ENCODE measurements at regions not wholly inside any gene's neighbourhood (a gene's known extent, or its start where the extent isn't known, plus 50 kb on each side); places are given as distances from the start of the nearest gene placed in this dataset.

GRCh38 chr18:44514766-44515165 is 165.9 kb upstream of the SETBP1 start:
- Histone ChIP-seq H3K27ac (ENCODE audit: low read depth, low read length, poor library complexity, severe bottlenecking) (no peak overlapping the region), H3K36me3 (ENCODE audit: insufficient read depth, low read length, poor library complexity, severe bottlenecking) (no peaks in the 10 kb centered on the region), H3K27me3 (replicated peaks; ENCODE audit: insufficient read depth, low read depth, low read length, poor library complexity) (no peaks in the 10 kb centered on the region), H3K4me3 (ENCODE audit: low read depth, low read length, poor library complexity, severe bottlenecking) (no peak overlapping the region), H3K4me1 (ENCODE audit: insufficient read depth, low read length, poor library complexity, severe bottlenecking) (no peaks in the 10 kb centered on the region), H3K9me3 (ENCODE audit: low read depth, low read length, poor library complexity, severe bottlenecking) (no peaks in the 10 kb centered on the region)
- TF ChIP-seq EZH2 (IDR thresholded peaks at IDR 0.05; ENCODE audit: borderline replicate concordance, low read depth, low read length, poor library complexity, severe bottlenecking) (no peak), CTCF (conservative IDR thresholded peaks at IDR 0.05; ENCODE audit: low read depth, low read length) (no peak)
- no peak for DNase-seq (ENCODE audit: low spot score)
- intact Hi-C loops (cut with micrococcal nuclease; ENCODE audit: unreplicated experiment): no loop called here
- CTCF ChIA-PET: no interaction called here
- POLR2A ChIA-PET (ENCODE audit: low non-redundant PET): no interaction called here
- no TSS peak for BruUV-seq (replicated peaks)

- ChIA-PET POLR2A (ENCODE audit: low non-redundant PET) (no interaction called here), CTCF (no interaction called here)
- Histone ChIP-seq H3K4me3 (ENCODE audit: low read depth, low read length, poor library complexity, severe bottlenecking) (no peak overlapping the region), H3K36me3 (ENCODE audit: insufficient read depth, low read length, poor library complexity, severe bottlenecking) (no peaks in the 10 kb centered on the region), H3K9me3 (ENCODE audit: low read depth, low read length, poor library complexity, severe bottlenecking) (no peaks in the 10 kb centered on the region), H3K27ac (ENCODE audit: low read depth, low read length, poor library complexity, severe bottlenecking) (no peak overlapping the region), H3K27me3 (replicated peaks; ENCODE audit: insufficient read depth, low read depth, low read length, poor library complexity) (no peaks in the 10 kb centered on the region), H3K4me1 (ENCODE audit: insufficient read depth, low read length, poor library complexity, severe bottlenecking) (no peaks in the 10 kb centered on the region)
- intact Hi-C loops (cut with micrococcal nuclease; ENCODE audit: unreplicated experiment): no loop called here
- no peak for TF ChIP-seq EZH2 (IDR thresholded peaks at IDR 0.05; ENCODE audit: borderline replicate concordance, low read depth, low read length, poor library complexity, severe bottlenecking)
- TF ChIP-seq CTCF (conservative IDR thresholded peaks at IDR 0.05; ENCODE audit: low read depth, low read length): no peak
- DNase-seq (ENCODE audit: low spot score): no peak
- no TSS peak for BruUV-seq (replicated peaks)
These were observed 164.2 kb upstream of the SETBP1 start for GRCh38 chr18:44516450-44516849.

GRCh38 chr18:44517136-44517535 is 163.6 kb upstream of the SETBP1 start:
- ChIA-PET POLR2A (ENCODE audit: low non-redundant PET) (no interaction called here), CTCF (no interaction called here)
- DNase-seq (ENCODE audit: low spot score): no peak
- Histone ChIP-seq H3K9me3 (ENCODE audit: low read depth, low read length, poor library complexity, severe bottlenecking) (no peaks in the 10 kb centered on the region), H3K27me3 (replicated peaks; ENCODE audit: insufficient read depth, low read depth, low read length, poor library complexity) (no peaks in the 10 kb centered on the region), H3K4me1 (ENCODE audit: insufficient read depth, low read length, poor library complexity, severe bottlenecking) (no peaks in the 10 kb centered on the region), H3K4me3 (ENCODE audit: low read depth, low read length, poor library complexity, severe bottlenecking) (no peak overlapping the region), H3K27ac (ENCODE audit: low read depth, low read length, poor library complexity, severe bottlenecking) (no peak overlapping the region), H3K36me3 (ENCODE audit: insufficient read depth, low read length, poor library complexity, severe bottlenecking) (no peaks in the 10 kb centered on the region)
- no peak for TF ChIP-seq EZH2 (IDR thresholded peaks at IDR 0.05; ENCODE audit: borderline replicate concordance, low read depth, low read length, poor library complexity, severe bottlenecking)
- no peak for TF ChIP-seq CTCF (conservative IDR thresholded peaks at IDR 0.05; ENCODE audit: low read depth, low read length)
- BruUV-seq (replicated peaks): no TSS peak
- intact Hi-C loops (cut with micrococcal nuclease; ENCODE audit: unreplicated experiment): no loop called here

All from A673 (cell line).